ENCODE measurements at regions not wholly inside any gene's neighbourhood (a gene's known extent, or its start where the extent isn't known, plus 50 kb on each side); places are given as distances from the start of the nearest gene placed in this dataset.
"Not testable (repeated sequence)": the region's sequence is repeated elsewhere in the genome, so short reads cannot be mapped to it uniquely, and the experiment has no call there.

GRCh38 chr4:4115381-4115780 is 111.3 kb downstream of the OTOP1 start:
- TF ChIP-seq CTCF (IDR thresholded peaks at IDR 0.05; ENCODE audit: insufficient read depth, low read length, poor library complexity, severe bottlenecking); EZH2phosphoT487 (conservative IDR thresholded peaks at IDR 0.05; ENCODE audit: low read length): not testable (repeated sequence)
